GM12878 (cell line): ENCODE measurements at regions not wholly inside any gene's neighbourhood (a gene's known extent, or its start where the extent isn't known, plus 50 kb on each side); places are given as distances from the start of the nearest gene placed in this dataset.

ENCODE experiments used
- ATAC-seq: fragments of 200-7000 bp; cut with Tn5 transposase; 3 replicates; pipeline ENCODE4 v1.9.1; 2020; ENCODE audit warnings: mild to moderate bottlenecking, moderate library complexity
- BruUV-seq: library from RNA; stranded (reverse); fragments of 400-500 nt; replicated peaks from 2 replicates; lab custom pipeline; 2021; lab: Mats Ljungman, UMichigan
- CTCF ChIA-PET: fragments of 300-600 bp; sonication (Branson Sonifier 250); formaldehyde crosslinking; extraction: SDS; loops from one replicate; lab custom pipeline; 2021; ENCODE audit warnings: inconsistent platforms; lab: Yijun Ruan, JAX
- POLR2A ChIA-PET: fragments of 350-600 bp; formaldehyde crosslinking; extraction: SDS; loops from one replicate; lab custom pipeline; 2021; ENCODE audit warnings: inconsistent platforms; lab: Charles Lee
- RAD21 ChIA-PET: fragments of 300-600 bp; sonication (Branson Sonifier 250); formaldehyde crosslinking; loops from one replicate; lab custom pipeline; 2023; ENCODE audit warnings: antibody characterized with exemption; ENCODE audit not compliant: unreplicated experiment; lab: Charles Lee
- SMC1A ChIA-PET: fragments of 300-600 bp; sonication (Branson Sonifier 250); formaldehyde crosslinking; loops from one replicate; lab custom pipeline; 2023; ENCODE audit not compliant: unreplicated experiment, uncharacterized antibody; lab: Charles Lee
- DNase-seq: peaks from one replicate; pipeline ENCODE4 v3.0.0-alpha.2; 2011; ENCODE audit warnings: low read depth, low spot score
- FAIRE-seq: peaks from 3 replicates; lab custom pipeline; 2011; peaks lifted over from hg19 to GRCh38; lab: Jason Lieb, UNC
- H2AFZ ChIP-seq: 2 replicates; pipeline ENCODE4 v1.6.0; 2011; ENCODE audit warnings: low read depth, low read length, control low read depth; ENCODE audit not compliant: control insufficient read depth
- H3K27ac ChIP-seq: 2 replicates; pipeline ENCODE4 v1.5.1; 2011; ENCODE audit warnings: control low read depth; ENCODE audit not compliant: control insufficient read depth, insufficient read depth
- H3K27me3 ChIP-seq, 2 experiments: replicated peaks in 1 of 2; 2 replicates each; pipeline versions ENCODE4 v1.6.0 to v1.6.1; 2011; ENCODE audit warnings: low read length in 1 of 2; ENCODE audit not compliant: control insufficient read depth in 2 of 2, insufficient read depth in 2 of 2
- H3K36me3 ChIP-seq, 2 experiments: 2 replicates each; pipeline ENCODE4 v1.5.1; 2011; ENCODE audit warnings: low read length in 1 of 2; ENCODE audit not compliant: control insufficient read depth in 2 of 2, insufficient read depth in 2 of 2
- H3K4me1 ChIP-seq: 2 replicates; pipeline ENCODE4 v1.6.1; 2011; ENCODE audit warnings: mild to moderate bottlenecking, low read length, moderate library complexity, mixed read lengths; ENCODE audit not compliant: control insufficient read depth, insufficient read depth
- H3K4me2 ChIP-seq: 2 replicates; pipeline ENCODE4 v1.6.0; 2011; ENCODE audit warnings: control low read depth; ENCODE audit not compliant: control insufficient read depth, insufficient read depth
- H3K4me3 ChIP-seq: fragments of 200-600 bp; sonication (generic); 2 replicates; pipeline ENCODE4 v1.5.1; 2016
- H3K79me2 ChIP-seq: 2 replicates; pipeline ENCODE4 v1.6.0; 2011; ENCODE audit warnings: low read length; ENCODE audit not compliant: control insufficient read depth, insufficient read depth
- H3K9ac ChIP-seq: 2 replicates; pipeline ENCODE4 v1.8.0; 2011; ENCODE audit warnings: low read length, control low read depth, mixed read lengths; ENCODE audit not compliant: control insufficient read depth, insufficient read depth
- H3K9me3 ChIP-seq: replicated peaks from 3 replicates; pipeline ENCODE4 v1.5.1; 2011; ENCODE audit warnings: mild to moderate bottlenecking, low read length; ENCODE audit not compliant: control insufficient read depth, insufficient read depth
- H4K20me1 ChIP-seq: 2 replicates; pipeline ENCODE4 v1.6.0; 2011; ENCODE audit not compliant: control insufficient read depth, insufficient read depth
- BMI1 ChIP-seq: fragments of 450-650 bp; IDR thresholded peaks from 2 replicates; pipeline ENCODE4 v1.6.1; 2016; ENCODE audit warnings: mild to moderate bottlenecking, moderate library complexity, borderline replicate concordance
- RAD51 ChIP-seq: fragments of 450-650 bp; IDR thresholded peaks from 2 replicates; pipeline ENCODE4 v1.6.1; 2016; ENCODE audit warnings: moderate library complexity, mild to moderate bottlenecking, inconsistent platforms
- SMAD1 ChIP-seq: fragments of 450-650 bp; IDR thresholded peaks from 2 replicates; pipeline ENCODE4 v1.6.1; 2018; ENCODE audit warnings: mild to moderate bottlenecking, low read depth; ENCODE audit not compliant: partially characterized antibody
- TCF12 ChIP-seq: IDR thresholded peaks from 2 replicates; pipeline ENCODE4 v1.6.1; 2011; ENCODE audit warnings: low read depth, mild to moderate bottlenecking, low read length
- WGBS: methylation state at CpG from one replicate; pipeline ENCODE4 v1.1.6; 2016; ENCODE audit warnings: low lambda C conversion rate; ENCODE audit not compliant: insufficient replicate concordance, insufficient coverage; ENCODE audit errors: missing lambda C conversion rate; 5-methylcytosine and 5-hydroxymethylcytosine counted together
- in situ Hi-C: fragments of 300-500 bp; cut with MboI; formaldehyde crosslinking; loops from 9 replicates; pipeline ENCODE4 v1.14.3; 2018; ENCODE audit warnings: mixed read lengths
- intact Hi-C: fragments of 100-400 bp; cut with micrococcal nuclease; formaldehyde crosslinking; loops from one replicate; pipeline ENCODE4 v1.14.2; 2022; ENCODE audit not compliant: unreplicated experiment

DNA sequence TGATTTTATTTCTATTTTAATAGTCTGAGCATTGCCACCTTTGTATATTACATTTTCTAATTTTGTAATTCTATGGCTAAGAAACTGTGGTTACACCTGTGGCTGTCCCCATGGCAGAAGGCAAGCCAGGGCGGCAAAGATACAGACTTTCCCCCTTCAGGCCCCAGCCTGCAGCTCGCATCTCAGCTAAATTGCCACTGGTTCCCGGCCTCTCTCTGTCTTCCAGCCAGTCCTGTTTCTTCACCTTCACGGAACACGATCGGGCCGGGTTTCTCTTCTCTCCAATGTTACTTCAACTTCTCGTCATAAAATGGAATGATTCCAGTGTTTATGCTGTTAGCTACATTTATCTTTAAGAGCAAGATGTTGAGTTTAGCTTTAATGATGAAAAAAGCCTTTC lies 124.5 kb upstream of the ZNF507 start:
- H3K27me3 ChIP-seq, result no peaks in the 10 kb centered on the region; a peak in 1 of 4 replicates
- ChIA-PET SMC1A (no interaction called here), POLR2A (no interaction called here), RAD21 (no interaction called here)
- in situ Hi-C loops, result no loop called here
- intact Hi-C loops, result loop anchor here (5.0 kb wide), 1 partner anchor 1554 kb away; no protein-coding TSS in a partner anchor
- no peaks in the 10 kb centered on the region for H4K20me1 ChIP-seq
- no TSS peak for BruUV-seq
- no peaks in the 10 kb centered on the region for H3K4me1 ChIP-seq
- no peak for DNase-seq
- ATAC-seq, result no peak
- no peak overlapping the region for H3K27ac ChIP-seq
- no peaks in the 10 kb centered on the region for H3K36me3 ChIP-seq
- TF ChIP-seq TCF12, result no peak
- TF ChIP-seq SMAD1, result no peak
- TF ChIP-seq RAD51, result no peak
- TF ChIP-seq, all 136 proteins: peak for 0
- WGBS, result 37% methylated on average over 8 of the region's 8 CpGs
- no peak overlapping the region for H3K4me3 ChIP-seq
- CTCF ChIA-PET, result interaction anchor here (1.2 kb wide), 1 partner anchor 29 kb away, joined by 3 read pairs; no protein-coding TSS in a partner anchor
- H2AFZ ChIP-seq, result no peak overlapping the region
- no peaks in the 10 kb centered on the region for H3K79me2 ChIP-seq
- no peak overlapping the region for H3K4me2 ChIP-seq
- H3K9me3 ChIP-seq, result no peaks in the 10 kb centered on the region
- no peak for FAIRE-seq
- no peak overlapping the region for H3K9ac ChIP-seq

DNA sequence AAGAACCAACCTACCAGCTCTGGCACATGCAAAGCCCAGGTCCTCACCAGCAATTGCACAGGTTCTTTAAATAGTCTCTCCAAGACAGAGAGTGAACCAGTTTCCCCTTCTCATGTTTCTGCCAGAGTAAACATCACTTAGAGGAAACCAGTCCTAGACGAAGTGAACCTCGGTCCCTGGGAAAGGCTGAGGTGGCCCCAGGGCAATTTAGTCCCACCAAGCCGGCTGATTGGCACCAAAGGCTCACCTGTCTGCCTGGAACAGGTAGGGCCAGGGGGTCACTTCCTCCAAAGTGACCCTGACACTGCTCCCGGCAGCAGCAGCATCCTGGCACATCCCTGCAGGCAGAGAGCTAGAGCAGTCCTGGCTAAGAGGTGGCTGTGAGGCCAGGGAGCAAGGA lies 122.9 kb upstream of the ZNF507 start:
- ATAC-seq, result no peak
- CTCF ChIA-PET, result interaction anchor here (0.6 kb wide), 1 partner anchor 1555 kb away, joined by 3 read pairs; no protein-coding TSS in a partner anchor
- Histone ChIP-seq H3K9me3 (no peaks in the 10 kb centered on the region), H3K79me2 (no peaks in the 10 kb centered on the region), H3K9ac (no peak overlapping the region), H2AFZ (no peak overlapping the region), H3K4me3 (no peak overlapping the region), H3K4me2 (no peak overlapping the region), H3K27me3 (no peaks in the 10 kb centered on the region; a peak in 1 of 4 replicates), H4K20me1 (no peaks in the 10 kb centered on the region), H3K27ac (no peak overlapping the region), H3K4me1 (no peaks in the 10 kb centered on the region), H3K36me3 (no peaks in the 10 kb centered on the region)
- SMC1A ChIA-PET, result interaction anchor here (0.7 to 1.0 kb wide), 3 partner anchors 252 to 1555 kb away, joined by 3 to 5 read pairs (median 3); no protein-coding TSS in a partner anchor
- DNase-seq, result no peak
- BruUV-seq, result no TSS peak
- POLR2A ChIA-PET, result no interaction called here
- RAD21 ChIA-PET, result no interaction called here
- WGBS, result 14% methylated on average over 4 of the region's 4 CpGs
- no peak for FAIRE-seq
- intact Hi-C loops, result loop anchor here (5.0 kb wide), 1 partner anchor 1555 kb away; no protein-coding TSS in a partner anchor
- no peak for TF ChIP-seq BMI1
- in situ Hi-C loops, result no loop called here
